DND-41 (cell line): ENCODE measurements at regions not wholly inside any gene's neighbourhood (a gene's known extent, or its start where the extent isn't known, plus 50 kb on each side); places are given as distances from the start of the nearest gene placed in this dataset.

Experiments
- EZH2 ChIP-seq: IDR thresholded peaks from 3 replicates; pipeline ENCODE4 v1.6.1; 2012; ENCODE audit warnings: borderline replicate concordance, low read depth, mild to moderate bottlenecking, moderate library complexity, low read length, inconsistent platforms; ENCODE audit not compliant: severe bottlenecking
- TF ChIP-seq, protein P1 (sequence below): IDR thresholded peaks from 2 replicates; pipeline ENCODE4 v1.5.1; 2012; ENCODE audit warnings: borderline replicate concordance, low read length, moderate library complexity, mild to moderate bottlenecking; ENCODE audit not compliant: poor library complexity, severe bottlenecking; ENCODE audit errors: extremely low read depth

DNA sequence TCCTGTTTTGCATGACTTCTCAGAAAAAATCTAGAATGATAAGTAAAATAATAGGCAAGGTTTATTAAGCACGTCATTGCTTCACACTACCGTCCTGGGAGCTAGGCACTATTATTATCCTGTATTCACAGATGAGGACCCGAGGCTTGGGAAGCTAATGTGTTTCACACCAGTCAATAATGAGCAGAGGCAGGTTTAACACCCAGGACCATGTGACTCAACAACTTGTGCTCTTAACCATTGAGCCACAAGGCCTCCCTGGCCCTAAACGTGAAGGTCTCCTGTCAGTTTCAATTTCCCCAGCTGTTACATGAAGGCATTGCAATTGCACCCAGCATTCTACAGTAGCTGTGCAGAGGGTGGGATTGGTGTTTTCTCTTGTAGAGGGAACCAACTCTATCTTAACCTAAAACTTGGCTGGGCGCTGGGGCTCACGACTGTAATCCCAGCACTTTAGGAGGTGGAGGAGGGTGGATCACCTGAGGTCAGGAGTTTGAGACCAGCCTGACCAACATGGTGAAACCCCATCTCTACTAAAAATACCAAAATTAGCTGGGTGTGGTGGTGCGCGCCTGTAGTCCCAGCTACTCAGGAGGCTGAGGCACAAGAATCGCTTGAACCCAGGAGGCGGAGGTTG is 191.2 kb downstream of the BCAS1 start:
- TF ChIP-seq EZH2: no peak
- TF ChIP-seq, protein P1, sequence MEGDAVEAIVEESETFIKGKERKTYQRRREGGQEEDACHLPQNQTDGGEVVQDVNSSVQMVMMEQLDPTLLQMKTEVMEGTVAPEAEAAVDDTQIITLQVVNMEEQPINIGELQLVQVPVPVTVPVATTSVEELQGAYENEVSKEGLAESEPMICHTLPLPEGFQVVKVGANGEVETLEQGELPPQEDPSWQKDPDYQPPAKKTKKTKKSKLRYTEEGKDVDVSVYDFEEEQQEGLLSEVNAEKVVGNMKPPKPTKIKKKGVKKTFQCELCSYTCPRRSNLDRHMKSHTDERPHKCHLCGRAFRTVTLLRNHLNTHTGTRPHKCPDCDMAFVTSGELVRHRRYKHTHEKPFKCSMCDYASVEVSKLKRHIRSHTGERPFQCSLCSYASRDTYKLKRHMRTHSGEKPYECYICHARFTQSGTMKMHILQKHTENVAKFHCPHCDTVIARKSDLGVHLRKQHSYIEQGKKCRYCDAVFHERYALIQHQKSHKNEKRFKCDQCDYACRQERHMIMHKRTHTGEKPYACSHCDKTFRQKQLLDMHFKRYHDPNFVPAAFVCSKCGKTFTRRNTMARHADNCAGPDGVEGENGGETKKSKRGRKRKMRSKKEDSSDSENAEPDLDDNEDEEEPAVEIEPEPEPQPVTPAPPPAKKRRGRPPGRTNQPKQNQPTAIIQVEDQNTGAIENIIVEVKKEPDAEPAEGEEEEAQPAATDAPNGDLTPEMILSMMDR: no peak
